ENCODE measurements at regions not wholly inside any gene's neighbourhood (a gene's known extent, or its start where the extent isn't known, plus 50 kb on each side); places are given as distances from the start of the nearest gene placed in this dataset.

GRCh38 chr15:47505712-47506328 lies 211.5 kb upstream of the SEMA6D start:
- Histone ChIP-seq H3K4me1 (ENCODE audit: control insufficient read depth, insufficient read depth, low read length) (no peaks in the 10 kb centered on the region; the same call in 1 of the 2 replicates), H3K36me3 (ENCODE audit: control insufficient read depth, insufficient read depth, low read length) (no peaks in the 10 kb centered on the region), H3K27me3 (ENCODE audit: control insufficient read depth, insufficient read depth, low read length) (no peaks in the 10 kb centered on the region), H3K9ac (ENCODE audit: low read length) (no peak overlapping the region), H3K27ac (ENCODE audit: low read depth, low read length) (no peak overlapping the region), H3K4me3 (ENCODE audit: low read depth, low read length) (no peak overlapping the region), H3K9me3 (ENCODE audit: control insufficient read depth, insufficient read depth, low read depth, low read length) (0 out of 2 replicates have a peak, but pooled peaks cover 4% of the 10 kb centered on the region)

GRCh38 chr15:47506329-47507100 lies 210.8 kb upstream of the SEMA6D start:
- no peaks in the 10 kb centered on the region; the same call in 1 of the 2 replicates for H3K4me1 ChIP-seq (ENCODE audit: control insufficient read depth, insufficient read depth, low read length)
- no peak overlapping the region for H3K9ac ChIP-seq (ENCODE audit: low read length)
- no peaks in the 10 kb centered on the region for H3K27me3 ChIP-seq (ENCODE audit: control insufficient read depth, insufficient read depth, low read length)
- H3K9me3 ChIP-seq (ENCODE audit: control insufficient read depth, insufficient read depth, low read depth, low read length): 0 out of 2 replicates have a peak, but pooled peaks cover 4% of the 10 kb centered on the region
- no peak overlapping the region for H3K4me3 ChIP-seq (ENCODE audit: low read depth, low read length)
- no peak overlapping the region for H3K27ac ChIP-seq (ENCODE audit: low read depth, low read length)
- no peaks in the 10 kb centered on the region for H3K36me3 ChIP-seq (ENCODE audit: control insufficient read depth, insufficient read depth, low read length)

- no peaks in the 10 kb centered on the region; the same call in 1 of the 2 replicates for H3K4me1 ChIP-seq (ENCODE audit: control insufficient read depth, insufficient read depth, low read length)
- no peak overlapping the region for H3K4me3 ChIP-seq (ENCODE audit: low read depth, low read length)
- no peaks in the 10 kb centered on the region for H3K27me3 ChIP-seq (ENCODE audit: control insufficient read depth, insufficient read depth, low read length)
- no peak overlapping the region for H3K9ac ChIP-seq (ENCODE audit: low read length)
- no peaks in the 10 kb centered on the region for H3K36me3 ChIP-seq (ENCODE audit: control insufficient read depth, insufficient read depth, low read length)
- no peak overlapping the region for H3K27ac ChIP-seq (ENCODE audit: low read depth, low read length)
- H3K9me3 ChIP-seq (ENCODE audit: control insufficient read depth, insufficient read depth, low read depth, low read length): 0 out of 2 replicates have a peak, but pooled peaks cover 4% of the 10 kb centered on the region
Measured at GRCh38 chr15:47507221-47507985, 209.9 kb upstream of the SEMA6D start.

- Histone ChIP-seq H3K4me1 (ENCODE audit: control insufficient read depth, insufficient read depth, low read length) (no peaks in the 10 kb centered on the region), H3K9ac (ENCODE audit: low read length) (no peak overlapping the region), H3K9me3 (ENCODE audit: control insufficient read depth, insufficient read depth, low read depth, low read length) (0 out of 2 replicates have a peak, but pooled peaks cover 4% of the 10 kb centered on the region), H3K4me3 (ENCODE audit: low read depth, low read length) (no peak overlapping the region), H3K27ac (ENCODE audit: low read depth, low read length) (no peak overlapping the region), H3K36me3 (ENCODE audit: control insufficient read depth, insufficient read depth, low read length) (no peaks in the 10 kb centered on the region), H3K27me3 (ENCODE audit: control insufficient read depth, insufficient read depth, low read length) (no peaks in the 10 kb centered on the region)
Measured at GRCh38 chr15:47511261-47511660, 206.0 kb upstream of the SEMA6D start.

GRCh38 chr15:47513471-47513870 lies 203.8 kb upstream of the SEMA6D start:
- H3K9me3 ChIP-seq (ENCODE audit: control insufficient read depth, insufficient read depth, low read depth, low read length): 0 out of 2 replicates have a peak, but pooled peaks cover 4% of the 10 kb centered on the region
- no peak overlapping the region for H3K27ac ChIP-seq (ENCODE audit: low read depth, low read length)
- no peaks in the 10 kb centered on the region for H3K27me3 ChIP-seq (ENCODE audit: control insufficient read depth, insufficient read depth, low read length)

GRCh38 chr15:47514200-47514652 lies 203.1 kb upstream of the SEMA6D start:
- no peak overlapping the region for H3K27ac ChIP-seq (ENCODE audit: low read depth, low read length)
- H3K4me1 ChIP-seq (ENCODE audit: control insufficient read depth, insufficient read depth, low read length): no peaks in the 10 kb centered on the region
- no peaks in the 10 kb centered on the region for H3K36me3 ChIP-seq (ENCODE audit: control insufficient read depth, insufficient read depth, low read length)
- H3K27me3 ChIP-seq (ENCODE audit: control insufficient read depth, insufficient read depth, low read length): no peaks in the 10 kb centered on the region
- no peak overlapping the region for H3K9ac ChIP-seq (ENCODE audit: low read length)
- H3K4me3 ChIP-seq (ENCODE audit: low read depth, low read length): no peak overlapping the region
- 0 out of 2 replicates have a peak, but pooled peaks cover 4% of the 10 kb centered on the region for H3K9me3 ChIP-seq (ENCODE audit: control insufficient read depth, insufficient read depth, low read depth, low read length)

More at GRCh38 chr15:47513471-47513870, 203.8 kb upstream of the SEMA6D start:
- Histone ChIP-seq H3K9ac (ENCODE audit: low read length) (no peak overlapping the region), H3K4me1 (ENCODE audit: control insufficient read depth, insufficient read depth, low read length) (no peaks in the 10 kb centered on the region), H3K36me3 (ENCODE audit: control insufficient read depth, insufficient read depth, low read length) (no peaks in the 10 kb centered on the region), H3K4me3 (ENCODE audit: low read depth, low read length) (no peak overlapping the region)

- H3K36me3 ChIP-seq (ENCODE audit: control insufficient read depth, insufficient read depth, low read length): no peaks in the 10 kb centered on the region
Measured at GRCh38 chr15:47516558-47516957, 200.7 kb upstream of the SEMA6D start.

GRCh38 chr15:47516972-47517371 lies 200.3 kb upstream of the SEMA6D start:
- no peaks in the 10 kb centered on the region for H3K9me3 ChIP-seq (ENCODE audit: control insufficient read depth, insufficient read depth, low read depth, low read length)
- H3K27ac ChIP-seq (ENCODE audit: low read depth, low read length): no peak overlapping the region
- no peaks in the 10 kb centered on the region for H3K36me3 ChIP-seq (ENCODE audit: control insufficient read depth, insufficient read depth, low read length)
- no peak overlapping the region for H3K4me3 ChIP-seq (ENCODE audit: low read depth, low read length)
- H3K27me3 ChIP-seq (ENCODE audit: control insufficient read depth, insufficient read depth, low read length): no peaks in the 10 kb centered on the region
- no peak overlapping the region for H3K9ac ChIP-seq (ENCODE audit: low read length)
- H3K4me1 ChIP-seq (ENCODE audit: control insufficient read depth, insufficient read depth, low read length): no peaks in the 10 kb centered on the region

More at GRCh38 chr15:47516558-47516957, 200.7 kb upstream of the SEMA6D start:
- no peak overlapping the region for H3K4me3 ChIP-seq (ENCODE audit: low read depth, low read length)
- no peaks in the 10 kb centered on the region for H3K4me1 ChIP-seq (ENCODE audit: control insufficient read depth, insufficient read depth, low read length)
- H3K27ac ChIP-seq (ENCODE audit: low read depth, low read length): no peak overlapping the region
- no peaks in the 10 kb centered on the region for H3K9me3 ChIP-seq (ENCODE audit: control insufficient read depth, insufficient read depth, low read depth, low read length)
- H3K27me3 ChIP-seq (ENCODE audit: control insufficient read depth, insufficient read depth, low read length): no peaks in the 10 kb centered on the region
- no peak overlapping the region for H3K9ac ChIP-seq (ENCODE audit: low read length)

- no peaks in the 10 kb centered on the region for H3K27me3 ChIP-seq (ENCODE audit: control insufficient read depth, insufficient read depth, low read length)
- H3K4me3 ChIP-seq (ENCODE audit: low read depth, low read length): no peak overlapping the region
- no peaks in the 10 kb centered on the region for H3K4me1 ChIP-seq (ENCODE audit: control insufficient read depth, insufficient read depth, low read length)
- no peak overlapping the region for H3K9ac ChIP-seq (ENCODE audit: low read length)
- no peaks in the 10 kb centered on the region for H3K9me3 ChIP-seq (ENCODE audit: control insufficient read depth, insufficient read depth, low read depth, low read length)
- no peak overlapping the region for H3K27ac ChIP-seq (ENCODE audit: low read depth, low read length)
- H3K36me3 ChIP-seq (ENCODE audit: control insufficient read depth, insufficient read depth, low read length): no peaks in the 10 kb centered on the region
Measured at GRCh38 chr15:47517737-47518136, 199.6 kb upstream of the SEMA6D start.

GRCh38 chr15:47523681-47524475 lies 193.4 kb upstream of the SEMA6D start:
- no peak overlapping the region for H3K27ac ChIP-seq (ENCODE audit: low read depth, low read length)
- no peaks in the 10 kb centered on the region for H3K27me3 ChIP-seq (ENCODE audit: control insufficient read depth, insufficient read depth, low read length)
- H3K36me3 ChIP-seq (ENCODE audit: control insufficient read depth, insufficient read depth, low read length): no peaks in the 10 kb centered on the region
- peaks cover 7% of the 10 kb centered on the region; the same call in 1 of the 2 replicates for H3K4me1 ChIP-seq (ENCODE audit: control insufficient read depth, insufficient read depth, low read length)
- H3K4me3 ChIP-seq (ENCODE audit: low read depth, low read length): no peak overlapping the region
- H3K9ac ChIP-seq (ENCODE audit: low read length): no peak overlapping the region
- H3K9me3 ChIP-seq (ENCODE audit: control insufficient read depth, insufficient read depth, low read depth, low read length): no peaks in the 10 kb centered on the region

All from HUES6 (cell line).